Erythroblast (primary cell): ENCODE measurements at regions not wholly inside any gene's neighbourhood (a gene's known extent, or its start where the extent isn't known, plus 50 kb on each side); places are given as distances from the start of the nearest gene placed in this dataset.

Experiments used
- DNase-seq, 2 experiments: peaks; one replicate each; lab custom pipeline; 2025; lab: John Stamatoyannopoulos, UW
- GATA1 ChIP-seq: IDR thresholded peaks from 2 replicates; pipeline ENCODE4 v1.6.1; 2011; ENCODE audit warnings: low read depth, mild to moderate bottlenecking, control low read depth, low read length, moderate library complexity
- POLR2A ChIP-seq: IDR thresholded peaks from 2 replicates; pipeline ENCODE4 v1.6.1; 2011; ENCODE audit warnings: mild to moderate bottlenecking, low read length

- DNase-seq = no peak
- TF ChIP-seq POLR2A (no peak), GATA1 (no peak)
Observed at GRCh38 chr2:2824588-2824987, 493.5 kb upstream of the MYT1L start.

DNA sequence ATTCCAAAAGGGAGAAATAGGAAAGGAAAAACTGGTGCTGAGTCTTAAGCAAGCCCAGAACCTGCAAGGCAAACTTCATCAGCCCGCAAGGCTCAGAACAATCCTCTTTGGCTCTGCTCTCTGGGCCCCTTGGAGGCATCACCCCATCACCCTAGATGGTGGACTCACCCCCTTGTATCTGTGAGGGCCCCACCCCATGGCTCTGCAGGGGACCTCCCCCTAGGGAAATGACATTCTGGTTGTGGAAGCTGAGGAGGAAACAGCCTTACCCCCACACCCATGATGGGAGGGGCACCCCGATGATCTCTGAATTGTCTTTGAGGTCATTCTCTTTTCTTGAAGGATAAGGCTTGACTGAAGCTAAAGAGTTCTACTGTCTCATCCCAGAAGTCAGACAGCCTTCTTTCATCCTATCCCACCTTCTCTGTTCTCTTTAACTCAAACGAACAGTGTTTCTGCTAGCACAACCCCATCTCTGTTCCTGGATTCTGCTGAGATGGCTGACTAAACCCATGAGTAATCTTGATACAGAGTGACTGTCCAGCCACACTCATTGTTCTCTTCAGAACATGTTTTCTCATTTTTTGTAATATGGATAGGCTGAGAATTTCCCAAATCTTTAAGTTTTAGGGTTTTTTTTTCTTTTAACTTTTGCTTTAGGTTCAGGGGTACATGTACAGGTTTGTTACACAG lies 492.1 kb upstream of the MYT1L start:
- DNase-seq = no peak
- TF ChIP-seq GATA1 (no peak), POLR2A (no peak)

GRCh38 chr2:2822143-2822542 lies 491.1 kb upstream of the MYT1L start:
- DNase-seq = no peak
- TF ChIP-seq POLR2A = no peak
- TF ChIP-seq GATA1 = no peak

GRCh38 chr2:2812648-2813047 lies 481.6 kb upstream of the MYT1L start:
- TF ChIP-seq GATA1 (no peak), POLR2A (no peak)
- DNase-seq = no peak

DNA sequence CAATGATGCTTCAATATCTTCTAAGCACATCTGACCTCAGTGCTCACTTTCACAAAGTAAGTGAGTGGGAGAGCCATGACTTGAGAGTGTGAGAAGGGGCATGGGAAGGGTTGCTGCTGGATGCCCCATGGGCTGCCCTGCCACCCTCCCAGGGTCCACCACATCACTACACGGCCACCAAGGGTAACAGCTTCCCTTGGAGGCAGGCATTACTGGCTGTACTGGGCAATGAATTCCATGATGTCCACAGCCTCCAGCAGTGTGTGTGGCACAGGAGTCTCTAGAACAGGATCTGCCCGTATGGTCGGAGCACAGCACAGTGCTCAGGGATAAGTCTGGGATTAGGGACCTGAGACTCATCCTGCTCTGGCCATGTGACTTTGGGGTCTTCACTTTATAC lies 481.0 kb upstream of the MYT1L start:
- TF ChIP-seq POLR2A (no peak), GATA1 (no peak)
- no peak for DNase-seq

DNA sequence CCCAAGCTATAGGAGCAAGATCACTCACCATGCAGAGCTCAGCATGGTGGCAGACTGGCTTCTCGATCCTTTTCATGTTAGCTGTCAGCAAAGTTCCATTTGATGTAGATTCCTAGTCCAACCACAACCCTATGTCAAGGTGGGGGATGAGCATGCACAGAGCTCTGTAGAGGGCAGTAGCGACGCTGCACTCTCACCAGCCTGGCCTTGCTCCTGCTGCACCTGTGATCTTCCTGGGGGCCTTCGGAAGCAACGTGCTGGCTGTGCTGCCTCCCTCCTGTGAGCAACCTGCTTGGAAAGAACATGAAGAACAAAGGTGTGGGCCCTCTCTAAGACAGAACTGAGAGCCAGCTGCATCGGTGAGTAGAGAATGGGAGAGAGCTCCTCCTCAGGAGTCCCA lies 479.4 kb upstream of the MYT1L start:
- no peak for DNase-seq
- TF ChIP-seq POLR2A (no peak), GATA1 (no peak)

GRCh38 chr2:2809771-2810170 lies 478.7 kb upstream of the MYT1L start:
- TF ChIP-seq GATA1 = no peak
- no peak for TF ChIP-seq POLR2A
- DNase-seq = no peak

GRCh38 chr2:2808551-2809058 lies 477.5 kb upstream of the MYT1L start:
- TF ChIP-seq GATA1 (no peak), POLR2A (no peak)
- no peak for DNase-seq

- no peak for TF ChIP-seq POLR2A
- no peak for TF ChIP-seq GATA1
- DNase-seq = no peak
Observed at GRCh38 chr2:2806711-2807110, 475.6 kb upstream of the MYT1L start.

DNA sequence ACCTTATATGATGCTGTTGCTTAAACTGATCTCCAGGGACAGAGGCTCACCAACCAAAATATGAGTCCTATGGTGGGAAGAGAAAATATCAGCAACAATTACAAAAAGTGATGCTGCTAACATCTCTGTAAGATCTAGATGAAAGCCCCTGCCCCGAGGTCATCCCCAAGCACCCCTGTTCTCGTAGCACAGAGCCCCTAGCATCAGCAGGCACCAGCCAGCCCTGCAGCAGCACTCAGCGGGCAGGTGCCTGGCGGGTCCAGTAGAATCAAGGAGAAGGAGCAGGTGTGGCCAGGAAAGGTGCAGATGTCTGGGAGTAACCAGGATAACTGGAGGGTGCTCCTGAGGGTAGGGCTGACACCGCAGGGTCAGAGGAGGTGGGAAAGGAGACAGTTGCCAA lies 474.2 kb upstream of the MYT1L start:
- TF ChIP-seq POLR2A (no peak), GATA1 (no peak)
- no peak for DNase-seq

DNA sequence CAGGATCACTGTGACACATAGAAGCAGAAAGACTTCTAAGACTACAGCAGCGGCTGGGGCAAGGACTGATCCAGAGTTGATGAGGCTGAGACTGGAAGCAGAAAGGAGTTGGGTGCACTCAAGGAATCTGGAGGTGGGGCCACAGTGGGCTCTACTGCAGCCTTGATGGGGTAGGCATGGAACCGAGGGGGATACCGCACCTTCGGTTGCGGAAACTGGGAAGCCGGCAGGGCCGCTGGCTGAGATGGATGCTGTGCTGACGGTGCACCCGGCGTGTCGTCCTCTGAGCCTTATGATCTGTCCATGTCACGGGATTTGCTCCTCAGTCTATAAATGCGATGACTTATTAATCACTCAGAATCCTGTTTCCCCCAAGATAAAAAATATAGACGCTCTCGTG lies 473.5 kb upstream of the MYT1L start:
- TF ChIP-seq POLR2A (no peak), GATA1 (no peak)
- DNase-seq = no peak

GRCh38 chr2:2801458-2801857 lies 470.4 kb upstream of the MYT1L start:
- DNase-seq = no peak
- no peak for TF ChIP-seq GATA1
- TF ChIP-seq POLR2A = no peak

- no peak for TF ChIP-seq POLR2A
- TF ChIP-seq GATA1 = no peak
- DNase-seq = no peak
Observed at GRCh38 chr2:2800697-2801096, 469.6 kb upstream of the MYT1L start.

- no peak for TF ChIP-seq POLR2A
- TF ChIP-seq GATA1 = no peak
Observed at GRCh38 chr2:2800001-2800400, 468.9 kb upstream of the MYT1L start.

DNA sequence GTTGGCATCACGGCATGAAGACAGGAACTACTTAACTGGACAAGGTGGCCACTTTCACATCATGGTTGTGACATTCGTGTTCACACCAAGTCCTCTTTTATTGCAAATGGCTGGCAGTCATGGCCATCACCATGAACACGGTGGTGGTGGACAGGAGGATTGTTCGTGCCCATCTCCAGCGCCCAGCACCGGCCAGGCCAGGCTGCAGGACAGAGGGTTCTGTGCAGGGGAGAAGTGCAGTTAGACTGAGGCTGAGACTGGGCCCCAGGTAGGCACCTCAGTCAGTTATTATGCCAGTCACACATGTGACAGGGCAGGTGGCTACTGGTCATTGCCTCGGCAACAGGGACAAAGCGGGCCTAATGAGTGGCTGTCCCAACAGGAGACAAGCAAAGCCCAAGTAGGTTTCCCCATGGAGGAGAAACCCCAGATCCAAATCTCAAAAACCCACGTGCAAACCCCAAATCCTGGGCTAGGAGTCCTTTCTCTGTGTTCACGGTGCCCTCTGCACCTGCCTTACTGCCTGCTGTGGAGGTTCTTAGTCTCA lies 468.1 kb upstream of the MYT1L start:
- no peak for DNase-seq
- no peak for TF ChIP-seq GATA1
- TF ChIP-seq POLR2A = no peak

More at GRCh38 chr2:2800001-2800400, 468.9 kb upstream of the MYT1L start:
- no peak for DNase-seq
